GM21717 (cell line): ENCODE measurements at regions not wholly inside any gene's neighbourhood (a gene's known extent, or its start where the extent isn't known, plus 50 kb on each side); places are given as distances from the start of the nearest gene placed in this dataset.

ENCODE experiments used
- ATAC-seq: cut with Tn5 transposase; IDR thresholded peaks from one replicate; pipeline ENCODE4 v1.9.1; 2021; ENCODE audit warnings: mild to moderate bottlenecking, moderate library complexity; ENCODE audit not compliant: unreplicated experiment

DNA sequence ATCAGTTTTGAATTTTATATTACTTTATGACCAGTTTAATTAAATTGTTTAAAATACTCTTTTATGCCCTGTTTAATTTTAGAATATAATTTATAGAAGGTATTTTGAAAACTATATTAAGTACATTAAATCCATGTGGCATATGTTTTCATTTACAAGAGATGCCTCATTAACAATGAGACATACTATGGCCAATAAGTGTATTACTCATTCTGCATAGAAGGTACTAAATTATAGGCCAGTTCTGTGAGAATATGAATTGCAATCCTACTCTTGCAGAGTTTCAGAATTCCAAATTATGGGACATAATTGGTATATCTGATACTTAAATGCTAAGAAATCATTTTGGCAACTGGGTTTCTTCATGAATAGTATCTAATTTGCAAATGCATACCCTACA lies 951.1 kb downstream of the FAT4 start:
- ATAC-seq: no peak

DNA sequence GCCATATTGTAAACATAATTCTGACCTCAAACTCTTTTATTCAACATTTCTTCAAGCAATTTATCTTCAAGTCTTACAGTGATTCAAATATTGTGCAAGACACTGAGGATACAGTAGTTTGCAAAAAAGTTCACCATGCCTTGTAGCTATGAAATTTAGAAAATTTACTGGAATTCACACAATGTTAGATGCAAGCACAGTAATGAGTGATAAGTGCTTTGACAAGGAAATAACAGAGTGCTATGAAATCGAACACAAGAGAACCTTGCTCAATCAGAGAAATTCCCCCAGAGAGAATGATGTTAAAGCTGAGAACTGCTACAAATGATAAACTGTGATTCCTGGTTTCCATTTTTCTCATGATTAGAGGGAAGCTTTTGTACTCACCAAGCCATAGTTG lies 952.9 kb downstream of the FAT4 start:
- ATAC-seq: no peak

DNA sequence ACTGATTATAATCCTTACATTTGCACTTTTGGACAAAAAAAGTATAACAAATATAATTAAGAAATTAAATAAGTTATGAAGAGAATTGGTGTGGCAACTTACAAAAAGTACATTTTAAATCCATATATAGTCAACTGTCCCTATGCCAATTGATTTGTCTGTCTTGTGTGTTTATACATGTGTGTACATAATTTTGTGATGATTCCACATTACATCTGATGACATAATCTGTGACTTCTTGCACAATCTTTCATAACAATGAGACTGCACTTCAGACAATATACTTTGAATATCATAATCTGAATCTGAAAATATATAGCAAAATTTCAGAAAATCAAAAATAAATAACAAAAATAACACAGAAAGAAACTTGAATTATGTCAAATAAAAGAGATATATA lies 953.4 kb downstream of the FAT4 start:
- no peak for ATAC-seq

DNA sequence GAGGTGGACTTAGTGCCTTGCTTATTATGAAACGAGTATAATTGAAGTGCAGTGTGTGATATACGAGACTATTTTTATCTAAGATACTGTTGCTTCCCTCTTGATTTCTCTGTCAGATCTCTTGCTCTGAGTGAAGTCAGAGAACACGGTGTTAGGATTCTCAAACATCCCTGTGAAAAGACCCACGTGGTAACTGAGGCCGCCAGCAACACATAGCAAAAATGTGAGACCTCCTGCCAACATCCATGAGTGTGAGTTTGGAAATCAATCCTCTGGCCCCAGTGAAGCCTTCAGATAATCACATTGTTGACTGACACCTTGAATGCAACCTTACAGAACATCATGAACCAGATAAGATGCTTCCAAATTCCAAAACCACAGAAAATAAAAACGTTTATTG lies 954.4 kb downstream of the FAT4 start:
- no peak for ATAC-seq

DNA sequence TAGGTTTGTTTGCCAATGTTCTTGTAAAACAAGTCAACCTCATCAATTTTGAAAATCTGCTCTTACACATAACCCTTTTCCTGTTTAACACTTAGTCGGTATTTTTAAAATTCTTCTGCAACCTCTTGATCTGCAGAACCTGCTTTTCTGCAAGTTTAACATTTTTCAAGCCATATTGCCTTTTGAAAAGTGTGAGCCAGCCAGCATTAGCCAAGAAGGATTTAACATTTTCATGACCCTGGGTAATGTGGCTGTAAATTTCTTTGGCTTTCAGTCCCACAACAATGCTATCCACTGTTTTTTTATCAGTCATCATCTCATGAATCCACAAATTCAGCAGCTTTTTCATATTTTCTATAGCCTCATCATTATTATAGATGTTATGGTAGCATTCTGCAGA lies 956.5 kb downstream of the FAT4 start:
- ATAC-seq: no peak

DNA sequence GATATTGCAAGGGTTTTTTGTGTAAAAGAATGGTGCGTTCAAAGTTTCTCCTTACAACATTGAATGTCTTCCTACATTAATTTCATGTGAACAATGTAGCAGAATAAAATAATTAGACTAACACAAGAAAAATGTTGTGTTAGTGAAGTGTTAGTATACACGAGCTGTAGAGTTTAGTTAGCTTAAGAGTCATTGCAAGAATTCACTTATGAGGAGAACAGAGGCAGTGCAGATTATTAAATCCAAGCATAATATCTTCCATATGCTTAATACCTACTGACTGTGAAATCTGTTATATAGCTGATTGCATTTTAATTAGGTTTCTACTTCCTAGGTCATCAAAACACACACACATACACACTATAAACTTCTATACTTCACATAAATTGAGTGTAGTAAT lies 959.0 kb downstream of the FAT4 start:
- no peak for ATAC-seq

DNA sequence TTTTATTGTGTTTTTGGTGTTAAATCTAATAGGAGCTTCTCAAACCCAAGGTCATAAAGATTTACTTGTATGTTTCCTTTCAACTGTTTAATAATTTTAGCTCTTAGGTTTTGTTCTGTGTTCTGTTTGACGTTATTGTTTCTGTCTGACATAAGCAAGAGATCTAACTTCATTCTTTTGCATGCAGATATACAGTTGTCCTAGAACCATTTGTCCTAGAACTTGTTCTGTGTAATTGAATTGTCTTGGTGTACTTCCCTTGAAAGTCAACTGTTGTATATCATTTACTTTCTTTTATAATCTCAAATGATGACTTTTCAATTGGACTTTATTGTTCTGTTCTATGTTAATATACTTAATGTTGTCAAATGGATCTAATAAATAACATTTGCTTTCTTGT lies 977.1 kb downstream of the FAT4 start:
- ATAC-seq: no peak

DNA sequence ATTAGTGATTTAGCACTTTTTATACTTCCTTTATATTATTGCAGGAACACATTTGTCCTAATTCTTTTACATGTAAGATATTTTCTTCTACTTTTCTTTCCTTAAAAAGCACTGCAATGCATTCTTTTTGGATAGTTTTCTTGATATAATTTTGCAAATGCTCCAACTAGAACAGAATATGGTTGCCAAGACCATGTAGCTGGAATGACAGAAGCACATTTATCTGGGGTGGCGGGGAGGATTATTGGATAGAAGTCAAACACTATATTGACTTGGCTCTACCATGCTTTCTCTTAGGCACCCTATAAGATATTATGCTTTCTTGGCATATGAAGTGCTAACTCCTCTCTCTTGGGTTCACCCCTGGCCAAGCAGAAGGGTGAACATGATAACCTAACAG lies 983.5 kb downstream of the FAT4 start:
- no peak for ATAC-seq

DNA sequence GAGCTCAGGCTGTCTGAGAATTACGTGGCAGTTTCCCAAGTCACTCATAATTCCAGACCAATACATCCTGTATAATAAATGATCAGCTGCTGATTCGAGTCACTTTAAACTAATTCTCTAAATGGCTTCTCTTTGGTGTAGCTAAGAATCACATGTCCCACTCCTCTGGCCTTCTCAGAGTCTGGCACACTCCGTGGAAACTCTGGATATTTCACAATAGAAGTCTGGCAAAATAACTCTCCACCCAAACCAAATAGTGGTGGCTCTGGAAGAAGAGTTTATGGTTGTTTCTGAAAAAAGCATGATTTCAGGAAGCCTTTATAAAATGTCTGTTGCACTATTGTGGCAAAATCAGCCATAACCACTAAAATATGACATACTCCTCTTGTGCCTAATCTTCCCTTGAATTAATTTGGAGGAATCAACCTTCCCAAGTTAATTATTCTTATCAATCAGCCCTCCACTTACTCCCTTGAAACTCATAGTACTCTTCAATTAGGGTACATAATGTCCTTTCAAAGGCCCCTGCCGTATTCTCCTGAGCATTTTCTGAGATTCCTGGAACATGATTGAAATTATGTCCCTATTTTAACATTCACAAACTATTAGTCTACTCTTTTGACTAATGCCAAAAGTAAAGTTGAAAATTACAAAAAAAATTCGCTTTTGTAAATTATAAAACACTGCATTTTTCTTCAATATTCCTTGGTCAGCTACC lies 991.6 kb downstream of the FAT4 start:
- ATAC-seq: no peak

DNA sequence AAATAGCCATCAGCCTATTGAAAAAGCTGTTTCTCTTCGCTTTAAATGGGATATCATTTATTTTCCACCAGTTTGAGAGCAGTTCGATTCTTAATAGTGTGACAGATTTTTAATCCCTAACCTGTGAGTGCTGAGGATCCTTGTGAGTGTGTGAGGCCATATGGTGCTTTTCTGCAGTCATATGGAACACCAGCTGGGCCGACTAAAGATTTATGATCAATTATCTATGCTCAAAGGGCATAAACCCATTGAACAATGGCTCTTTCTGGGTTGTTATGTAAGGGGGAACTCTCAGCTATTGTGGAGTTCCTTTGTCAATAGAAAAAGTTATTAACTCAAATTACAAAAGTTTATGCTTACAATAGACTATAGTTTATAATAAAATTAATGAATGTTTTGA lies 1003.6 kb downstream of the FAT4 start:
- ATAC-seq: no peak

DNA sequence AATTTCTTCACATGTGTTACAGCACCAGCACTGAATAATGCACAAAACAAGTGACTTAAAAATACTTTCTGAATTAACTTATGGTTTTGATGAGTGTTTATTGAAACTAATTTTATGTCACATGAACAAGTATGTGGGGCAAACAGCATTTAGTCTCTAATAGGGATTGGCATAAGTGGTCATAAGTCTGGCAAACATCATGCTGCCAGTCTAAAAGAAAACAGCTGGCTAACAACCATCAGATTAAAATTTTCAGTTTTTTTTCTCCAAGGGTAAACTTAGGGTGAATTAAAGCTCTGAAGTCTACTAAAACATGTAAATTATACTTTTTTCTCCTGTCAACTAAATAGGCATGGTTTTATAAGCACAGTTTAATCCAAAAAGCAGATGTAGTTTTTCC lies 1014.2 kb downstream of the FAT4 start:
- no peak for ATAC-seq

DNA sequence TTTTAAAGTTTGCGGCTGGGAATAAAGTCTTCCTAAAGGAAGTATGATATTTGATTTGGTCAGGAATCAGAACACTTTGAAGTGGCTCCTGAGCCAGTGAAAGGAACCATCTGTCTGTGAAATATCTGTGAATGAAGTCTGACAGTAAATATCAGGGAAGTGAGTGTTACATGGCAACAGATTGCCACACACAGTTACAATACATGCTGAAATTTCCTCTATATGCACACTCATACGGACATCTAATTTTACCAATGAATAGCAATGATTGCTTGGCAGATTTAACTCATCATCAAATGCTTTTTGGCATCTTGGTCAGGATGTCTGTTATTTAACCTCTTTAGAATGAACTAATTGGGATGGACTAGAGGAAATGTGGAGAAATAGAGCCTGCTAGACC lies 1023.8 kb downstream of the FAT4 start:
- ATAC-seq: no peak

DNA sequence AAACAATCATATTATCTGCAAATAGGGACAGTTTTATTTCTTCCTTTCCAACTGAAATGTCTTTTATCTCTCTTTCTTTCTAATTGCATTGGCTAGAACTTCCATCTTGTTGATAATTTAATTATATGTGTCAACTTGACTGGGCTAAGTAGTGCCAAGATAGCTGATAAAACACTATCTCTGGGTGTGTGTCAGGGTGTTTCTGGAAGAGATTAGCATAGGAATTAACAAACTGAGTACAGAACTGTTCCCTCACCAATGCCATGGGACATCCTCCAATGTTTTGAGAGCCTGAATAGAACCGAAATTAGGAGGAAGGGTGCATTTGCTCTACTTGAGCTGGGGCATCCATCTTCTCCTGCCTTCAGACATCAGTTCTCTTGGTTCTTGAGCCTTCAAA lies 1027.2 kb downstream of the FAT4 start:
- ATAC-seq: no peak

DNA sequence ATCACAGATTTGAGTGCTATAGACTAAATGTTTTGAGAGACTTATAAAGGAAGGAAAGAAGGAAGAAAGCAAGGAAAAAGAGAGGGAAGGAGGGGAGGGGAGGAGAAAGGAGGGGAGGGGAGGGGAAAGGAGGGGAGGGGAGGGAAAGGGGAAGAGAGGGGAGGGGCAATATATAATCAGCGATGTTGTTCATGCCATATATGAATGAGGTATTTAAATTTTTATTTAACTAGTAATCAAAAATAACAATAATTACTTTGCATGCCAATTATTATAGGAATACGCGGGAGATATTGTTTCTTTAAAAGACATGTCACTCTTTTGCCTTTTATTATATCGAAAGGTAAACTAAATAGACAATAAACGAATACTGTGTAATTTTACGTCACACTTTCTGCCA lies 1029.7 kb downstream of the FAT4 start:
- ATAC-seq: no peak

DNA sequence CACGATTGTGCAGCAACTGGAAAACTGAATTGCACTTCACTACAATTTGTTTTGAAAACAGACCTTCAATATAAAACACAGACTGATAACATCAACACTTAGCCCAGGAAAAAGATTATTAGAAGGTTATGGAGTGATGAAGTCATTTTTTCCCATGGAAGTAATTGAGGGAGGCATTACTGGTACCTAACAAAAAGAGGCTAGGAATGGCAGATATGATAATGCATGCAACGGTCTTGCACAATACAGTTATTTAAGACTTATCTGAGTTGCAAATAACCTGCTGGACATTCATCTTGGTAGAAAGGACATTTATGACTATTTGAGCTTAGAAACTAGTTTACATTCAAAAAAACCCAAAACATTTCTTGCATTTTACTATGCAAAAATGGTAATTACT lies 1031.9 kb downstream of the FAT4 start:
- no peak for ATAC-seq

DNA sequence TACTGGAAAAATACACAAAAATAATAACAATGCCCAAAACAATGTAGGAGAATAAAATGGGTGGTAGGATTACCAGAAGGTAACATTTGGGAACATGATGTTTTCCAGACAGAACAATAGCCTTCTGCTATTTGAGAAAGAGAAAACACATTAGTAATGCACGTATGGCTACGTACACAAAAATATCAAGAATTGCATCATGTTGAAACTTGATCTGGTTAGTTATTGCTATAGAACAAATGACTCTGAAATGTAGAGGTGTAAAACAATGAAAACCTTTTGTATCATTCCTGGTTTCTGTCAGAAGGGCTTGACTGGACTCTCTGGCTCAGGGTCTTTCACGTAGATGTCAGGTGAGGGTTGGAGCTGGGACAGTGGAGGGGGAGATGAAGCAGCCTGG lies 1040.0 kb downstream of the FAT4 start:
- no peak for ATAC-seq

DNA sequence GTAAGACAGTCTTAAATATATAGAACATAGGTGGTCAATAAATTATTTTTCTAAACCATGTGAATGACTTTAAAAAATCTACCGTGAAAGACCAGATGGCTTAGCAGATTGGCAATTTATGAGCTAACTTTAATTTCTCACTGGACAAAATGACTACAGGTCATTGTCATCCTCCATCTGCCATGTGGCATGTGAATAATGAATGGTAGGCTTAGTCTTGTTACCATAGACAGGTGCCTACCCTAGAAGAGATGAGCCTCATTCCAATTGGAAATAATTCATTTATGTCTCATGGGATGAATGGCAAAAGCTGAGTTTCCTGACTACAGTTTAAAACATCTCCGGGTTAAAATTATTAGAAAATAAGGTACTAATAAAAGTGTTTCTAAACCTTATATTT lies 1043.3 kb downstream of the FAT4 start:
- no peak for ATAC-seq

DNA sequence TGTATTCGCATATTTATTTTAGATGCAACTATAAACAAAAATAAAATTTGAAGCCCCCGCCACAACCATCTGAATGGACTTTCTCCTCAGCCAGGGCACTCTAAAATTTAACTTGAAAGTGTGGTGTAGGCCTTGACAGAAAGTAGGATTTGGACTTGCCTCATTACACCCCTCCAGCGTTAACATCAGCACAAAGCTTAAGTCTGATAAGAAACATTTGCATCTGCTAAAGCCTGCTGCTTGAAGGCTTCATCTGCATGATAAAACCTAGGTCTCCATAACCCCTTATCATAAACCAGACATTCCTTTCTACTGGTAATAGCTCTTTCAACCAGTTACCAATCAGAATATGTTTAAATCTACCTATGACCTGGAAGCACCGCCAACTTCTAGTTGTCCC lies 1046.5 kb downstream of the FAT4 start:
- no peak for ATAC-seq

DNA sequence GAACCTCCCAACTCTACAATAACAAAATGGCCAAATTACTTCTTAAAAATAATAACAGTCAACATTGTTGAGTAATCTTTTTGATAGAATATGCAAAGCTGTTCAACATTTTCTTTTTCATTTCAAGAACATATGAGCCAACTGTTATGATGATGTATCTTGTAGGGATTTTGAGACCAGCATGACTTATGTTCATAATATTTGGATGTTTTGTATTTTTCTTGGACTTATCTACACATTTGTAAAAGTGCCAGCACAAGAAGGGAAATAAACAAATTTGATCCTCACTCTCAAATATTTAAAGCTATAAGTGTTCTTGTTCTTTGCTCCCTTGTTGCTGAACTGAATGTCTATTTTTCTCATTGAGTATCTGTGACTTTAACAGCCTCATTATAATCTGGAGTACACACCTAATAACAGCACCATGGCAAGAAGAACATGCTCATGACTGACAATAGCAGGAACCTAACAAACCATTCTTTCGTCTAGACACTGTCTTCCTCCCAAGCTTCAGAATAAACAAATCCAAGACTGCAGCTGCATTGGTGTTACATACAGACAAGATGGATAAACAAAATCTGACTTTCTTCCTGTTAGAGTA lies 1049.7 kb downstream of the FAT4 start:
- ATAC-seq: no peak

DNA sequence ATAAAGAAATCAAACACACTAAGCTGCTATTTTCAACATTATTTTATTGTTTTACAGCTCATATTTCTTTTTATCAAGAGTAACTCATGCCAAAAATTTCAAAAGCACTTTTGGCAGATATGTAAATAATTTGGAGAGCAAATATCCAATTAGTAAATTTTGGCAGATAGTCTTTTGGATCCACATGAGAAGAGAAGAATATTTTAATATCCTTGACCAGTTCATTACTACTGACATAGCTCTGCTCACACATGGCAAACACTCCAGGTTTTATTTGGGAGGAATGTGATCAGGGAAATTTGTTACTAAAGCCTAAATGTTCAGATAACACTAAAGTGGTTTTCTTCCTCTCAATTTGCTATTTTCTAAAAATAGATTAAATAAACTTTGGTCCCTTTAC lies 1054.3 kb downstream of the FAT4 start:
- ATAC-seq: no peak

DNA sequence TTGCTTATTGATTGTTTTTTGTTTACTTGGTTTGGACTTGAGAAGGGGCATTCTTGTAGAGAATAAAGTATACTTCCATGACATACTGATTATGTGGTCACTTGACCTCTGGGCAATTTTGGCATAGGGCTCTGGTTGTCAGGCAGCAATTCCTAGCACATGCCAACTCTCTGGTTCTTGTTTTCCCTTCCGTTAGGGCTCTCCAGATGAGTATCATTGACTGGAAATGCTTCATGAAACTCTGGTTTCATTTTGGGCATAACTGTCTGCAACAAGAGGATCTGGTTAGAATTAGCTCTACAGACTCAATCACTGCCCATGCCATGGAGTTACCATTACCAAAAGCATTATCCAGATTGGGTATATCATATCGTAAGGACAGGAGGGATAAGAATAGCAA lies 1057.9 kb downstream of the FAT4 start:
- no peak for ATAC-seq

DNA sequence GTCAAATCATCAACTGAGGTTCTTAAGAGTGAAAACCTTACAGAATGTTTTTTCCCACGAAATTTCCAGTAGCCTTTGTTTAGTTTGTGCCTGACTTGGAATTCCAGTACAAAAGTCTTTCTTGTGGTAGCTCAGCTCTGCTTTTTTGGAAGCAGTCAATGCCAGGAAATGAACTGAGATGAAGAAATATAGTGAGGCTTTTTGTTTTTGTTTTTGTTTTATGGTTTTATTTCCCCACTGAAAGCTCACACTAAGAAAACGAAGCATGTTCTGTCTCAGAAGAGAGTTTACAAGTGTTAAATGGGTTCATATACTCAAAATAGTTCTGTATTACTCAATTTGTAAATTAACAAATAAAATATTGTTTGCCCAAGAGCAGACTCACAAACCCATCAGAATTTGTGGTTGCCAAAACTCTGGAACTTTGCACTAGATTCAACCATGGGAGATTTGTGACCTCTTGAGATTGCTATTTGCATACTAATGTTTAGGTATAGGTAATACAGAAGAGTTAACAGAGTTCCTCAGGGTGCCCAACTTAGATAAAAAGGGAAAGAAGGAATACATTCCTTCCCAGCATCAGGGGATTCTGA lies 1060.8 kb downstream of the FAT4 start:
- no peak for ATAC-seq

DNA sequence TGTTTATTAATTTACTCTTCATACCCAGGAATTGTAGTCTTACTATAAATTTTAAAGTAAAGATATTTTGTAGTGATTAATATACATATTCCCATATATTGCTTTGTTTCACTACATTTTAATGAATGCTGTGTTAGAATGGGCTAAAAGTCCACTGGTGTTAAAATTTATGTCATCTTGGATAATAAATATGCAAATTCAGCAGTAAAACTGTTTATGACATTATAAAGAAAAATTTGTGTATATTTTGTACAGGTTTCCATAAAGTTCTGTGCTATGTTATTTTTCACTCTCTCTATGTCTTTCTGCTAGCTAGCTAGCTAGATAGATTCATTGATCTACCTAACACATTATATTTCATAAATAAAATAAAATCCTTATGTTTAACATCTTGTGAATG lies 1071.2 kb downstream of the FAT4 start:
- ATAC-seq: no peak
